Sigmoid colon (tissue), 6 donors: ENCODE measurements at regions not wholly inside any gene's neighbourhood (a gene's known extent, or its start where the extent isn't known, plus 50 kb on each side); places are given as distances from the start of the nearest gene placed in this dataset.
A peak's percentile ranks its signal among the peaks of the same experiment; 100 is the strongest.

Experiments used
- DNase-seq: peaks from one replicate; pipeline ENCODE4 v3.0.0-alpha.2; 2019
- H3K27ac ChIP-seq, 4 donors: fragments of 200-600 bp; sonication (generic); one replicate each; pipeline ENCODE4 v1.5.1; 2016 to 2019; ENCODE audit warnings: mild to moderate bottlenecking in 1 of 4
- H3K27me3 ChIP-seq, 3 donors: fragments of 200-600 bp; sonication (generic); one replicate each; pipeline ENCODE4 v1.5.1; 2019; ENCODE audit warnings: mild to moderate bottlenecking in 1 of 3
- H3K36me3 ChIP-seq, 4 donors: fragments of 200-600 bp; sonication (generic); one replicate each; pipeline ENCODE4 v1.5.1; 2016 to 2019
- H3K4me1 ChIP-seq, 4 donors: fragments of 200-600 bp; sonication (generic); one replicate each; pipeline ENCODE4 v1.5.1; 2017 to 2019
- H3K4me3 ChIP-seq, 4 donors: fragments of 200-600 bp; sonication (generic); one replicate each; pipeline ENCODE4 v1.5.1; 2017 to 2019; ENCODE audit warnings: mild to moderate bottlenecking in 2 of 4, moderate library complexity in 1 of 4
- H3K9me3 ChIP-seq, 4 donors: fragments of 200-600 bp in 3 of 4; sonication (generic) in 3 of 4; one replicate each; pipeline versions ENCODE4 v1.5.1 to v1.6.1; 2013 to 2019
- CTCF ChIP-seq, 4 experiments: fragments of 450-650 bp in 3 of 4; fragments of 200-600 bp in 1 of 4; IDR thresholded peaks; one replicate each; pipeline ENCODE4 v1.5.1; 2016 to 2019; ENCODE audit warnings: antibody characterized with exemption in 4 of 4, mild to moderate bottlenecking in 3 of 4, moderate library complexity in 2 of 4
- EP300 ChIP-seq, 4 donors: sonication (generic); formaldehyde crosslinking; IDR thresholded peaks; one replicate each; pipeline ENCODE4 v1.6.1; 2017; ENCODE audit warnings: antibody characterized with exemption in 4 of 4
- POLR2A ChIP-seq, 2 donors: fragments of 450-650 bp; IDR thresholded peaks; one replicate each; pipeline ENCODE4 v1.6.1; 2016; ENCODE audit warnings: antibody characterized with exemption in 2 of 2, mild to moderate bottlenecking in 2 of 2, moderate library complexity in 2 of 2
- POLR2AphosphoS5 ChIP-seq, 4 donors: sonication (generic); formaldehyde crosslinking; IDR thresholded peaks; one replicate each; pipeline ENCODE4 v1.6.1; 2017; ENCODE audit warnings: antibody characterized with exemption in 4 of 4
- WGBS, 2 donors: extraction: QIAGEN DNeasy Blood & Tissue Kit; methylation state at CpG; one replicate each; pipeline ENCODE4 v1.1.7; 2013; 5-methylcytosine and 5-hydroxymethylcytosine counted together
- intact Hi-C: fragments of 100-400 bp; cut with DNase I; formaldehyde crosslinking; loops from one replicate; pipeline ENCODE4 v1.15.1; 2023
- donor health status: healthy with polysubstance abuse.
- donor health status: healthy.

GRCh38 chrX:131792356-131792749, 230.7 kb upstream of the STK26 start:
- peak; percentile 96 for DNase-seq
- WGBS, 2 donors = 93 to 97% methylated on average over 13 of the region's 13 CpGs
- Histone ChIP-seq H3K36me3 (no peaks in the 10 kb centered on the region), H3K27me3 (no peaks in the 10 kb centered on the region), H3K9me3 (no peaks in the 10 kb centered on the region), H3K27ac (peak overlapping the region in 2 of 4 donors; percentile 79 to 88), H3K4me1 (peaks cover 0 to 4% (median 1%) of the 10 kb centered on the region in 4 donors), H3K4me3 (peak overlapping the region in 2 of 4 donors; percentile 16 to 47)
- TF ChIP-seq POLR2AphosphoS5 (IDR thresholded peaks at IDR 0.05) (peak in 2 of 4 donors; percentile 63 to 79), CTCF (IDR thresholded peaks at IDR 0.05) (peak in 1 of 4 experiments; percentile 47), POLR2A (IDR thresholded peaks at IDR 0.05) (no peak), EP300 (IDR thresholded peaks at IDR 0.05) (no peak)
- intact Hi-C loops = loop anchor here (2.0 to 5.0 kb wide), 3 partner anchors 40 to 88 kb away; no protein-coding TSS in a partner anchor

- WGBS, 2 donors = 85 to 89% methylated on average over 15 of the region's 15 CpGs
- Histone ChIP-seq H3K4me1 (peaks cover 0 to 4% (median 1%) of the 10 kb centered on the region in 4 donors), H3K27me3 (no peaks in the 10 kb centered on the region), H3K9me3 (no peaks in the 10 kb centered on the region), H3K36me3 (no peaks in the 10 kb centered on the region), H3K4me3 (peak overlapping the region in 2 of 4 donors; percentile 21 to 47), H3K27ac (peak overlapping the region in 2 of 4 donors; percentile 79 to 88)
- TF ChIP-seq POLR2A (IDR thresholded peaks at IDR 0.05) (no peak), POLR2AphosphoS5 (IDR thresholded peaks at IDR 0.05) (peak in 2 of 4 donors; percentile 20 to 50), CTCF (IDR thresholded peaks at IDR 0.05) (peak in 1 of 4 experiments; percentile 45)
- intact Hi-C loops = loop anchor here (2.0 to 5.0 kb wide), 3 partner anchors 41 to 88 kb away; no protein-coding TSS in a partner anchor
- DNase-seq = peak; percentile 95
Observed at GRCh38 chrX:131792789-131793462, 230.2 kb upstream of the STK26 start.

- H3K4me3 ChIP-seq = no peak overlapping the region
- intact Hi-C loops = no loop called here
- DNase-seq = no peak
- H3K4me1 ChIP-seq = peaks cover 0 to 4% (median 1%) of the 10 kb centered on the region in 4 donors
- TF ChIP-seq POLR2A (IDR thresholded peaks at IDR 0.05) (no peak), POLR2AphosphoS5 (IDR thresholded peaks at IDR 0.05) (no peak), CTCF (IDR thresholded peaks at IDR 0.05) (no peak), EP300 (IDR thresholded peaks at IDR 0.05) (no peak)
- 96 to 97% methylated on average over 44 of the region's 44 CpGs for WGBS, 2 donors
- no peaks in the 10 kb centered on the region for H3K36me3 ChIP-seq
- no peaks in the 10 kb centered on the region for H3K9me3 ChIP-seq
- H3K27ac ChIP-seq = no peak overlapping the region
- no peaks in the 10 kb centered on the region for H3K27me3 ChIP-seq
Observed at GRCh38 chrX:131795442-131796229, 227.5 kb upstream of the STK26 start.

- TF ChIP-seq EP300 (IDR thresholded peaks at IDR 0.05) (no peak), POLR2A (IDR thresholded peaks at IDR 0.05) (no peak), CTCF (IDR thresholded peaks at IDR 0.05) (no peak), POLR2AphosphoS5 (IDR thresholded peaks at IDR 0.05) (no peak)
- H3K9me3 ChIP-seq = no peaks in the 10 kb centered on the region
- 24 to 63% methylated on average over 1 of the region's 1 CpG for WGBS, 2 donors
- no peaks in the 10 kb centered on the region for H3K36me3 ChIP-seq
- intact Hi-C loops = no loop called here
- no peak for DNase-seq
- H3K27ac ChIP-seq = no peak overlapping the region
- H3K4me1 ChIP-seq = no peaks in the 10 kb centered on the region
- H3K27me3 ChIP-seq = no peaks in the 10 kb centered on the region
- H3K4me3 ChIP-seq = no peak overlapping the region
Observed at GRCh38 chrX:131801066-131801465, 222.0 kb upstream of the STK26 start.
